ENCODE measurements at regions not wholly inside any gene's neighbourhood (a gene's known extent, or its start where the extent isn't known, plus 50 kb on each side); places are given as distances from the start of the nearest gene placed in this dataset.

- TF ChIP-seq CTCF (IDR thresholded peaks at IDR 0.05) (no peak), POLR2A (IDR thresholded peaks at IDR 0.05) (no peak)
Measured at GRCh38 chr18:39834636-39835035, 2120.4 kb upstream of the PIK3C3 start.
